Body of pancreas (tissue), 4 donors: ENCODE measurements at regions not wholly inside any gene's neighbourhood (a gene's known extent, or its start where the extent isn't known, plus 50 kb on each side); places are given as distances from the start of the nearest gene placed in this dataset.

Experiments
- ATAC-seq: fragments of 150-250 bp; one replicate; pipeline ENCODE4 v1.9.1; 2016
- DNase-seq, 4 donors: peaks; one replicate each; pipeline ENCODE4 v3.0.0-alpha.2; 2019
- H3K27ac ChIP-seq, 4 donors: fragments of 200-600 bp; sonication (generic); 1 replicate in 3 of 4; 2 replicates in 1 of 4; pipeline versions ENCODE4 v1.5.1 to v1.6.1; 2016 to 2019; ENCODE audit warnings: mild to moderate bottlenecking in 1 of 4, mixed read lengths in 1 of 4, moderate library complexity in 1 of 4
- H3K27me3 ChIP-seq, 2 donors: fragments of 200-600 bp; sonication (generic); one replicate each; pipeline ENCODE4 v1.6.0; 2016; ENCODE audit warnings: mild to moderate bottlenecking in 1 of 2
- H3K36me3 ChIP-seq, 2 donors: fragments of 200-600 bp; sonication (generic); replicated peaks in 1 of 2; 2 replicates each; pipeline ENCODE4 v1.5.1; 2016; ENCODE audit warnings: low read depth in 2 of 2; ENCODE audit not compliant: insufficient read depth in 1 of 2
- H3K4me1 ChIP-seq: fragments of 200-600 bp; sonication (generic); one replicate; pipeline ENCODE4 v1.6.0; 2016
- H3K4me3 ChIP-seq, 2 donors: fragments of 200-600 bp; sonication (generic); 1 replicate in 1 of 2; 2 replicates in 1 of 2; pipeline ENCODE4 v1.5.1; 2016 to 2019
- H3K9me3 ChIP-seq, 3 donors: fragments of 200-600 bp; sonication (generic); 1 replicate in 2 of 3; 2 replicates in 1 of 3; pipeline ENCODE4 v1.5.1; 2016
- POLR2A ChIP-seq, 3 donors: fragments of 450-650 bp; IDR thresholded peaks; one replicate each; pipeline ENCODE4 v1.6.1; 2016; ENCODE audit warnings: antibody characterized with exemption in 3 of 3, mild to moderate bottlenecking in 2 of 3
- WGBS, 2 donors: methylation state at CpG; one replicate each; pipeline ENCODE4 v1.1.5; 2017; 5-methylcytosine and 5-hydroxymethylcytosine counted together
- intact Hi-C: fragments of 100-400 bp; cut with DNase I; formaldehyde crosslinking; loops from one replicate; pipeline ENCODE4 v1.15.1; 2023
- TF ChIP-seq, protein P1 (sequence below), 7 experiments: fragments of 450-650 bp in 4 of 7; fragments of 200-600 bp in 3 of 7; sonication (generic) in 3 of 7; IDR thresholded peaks; one replicate each; pipeline ENCODE4 v1.5.1; 2016 to 2019; ENCODE audit warnings: antibody characterized with exemption in 7 of 7

DNA sequence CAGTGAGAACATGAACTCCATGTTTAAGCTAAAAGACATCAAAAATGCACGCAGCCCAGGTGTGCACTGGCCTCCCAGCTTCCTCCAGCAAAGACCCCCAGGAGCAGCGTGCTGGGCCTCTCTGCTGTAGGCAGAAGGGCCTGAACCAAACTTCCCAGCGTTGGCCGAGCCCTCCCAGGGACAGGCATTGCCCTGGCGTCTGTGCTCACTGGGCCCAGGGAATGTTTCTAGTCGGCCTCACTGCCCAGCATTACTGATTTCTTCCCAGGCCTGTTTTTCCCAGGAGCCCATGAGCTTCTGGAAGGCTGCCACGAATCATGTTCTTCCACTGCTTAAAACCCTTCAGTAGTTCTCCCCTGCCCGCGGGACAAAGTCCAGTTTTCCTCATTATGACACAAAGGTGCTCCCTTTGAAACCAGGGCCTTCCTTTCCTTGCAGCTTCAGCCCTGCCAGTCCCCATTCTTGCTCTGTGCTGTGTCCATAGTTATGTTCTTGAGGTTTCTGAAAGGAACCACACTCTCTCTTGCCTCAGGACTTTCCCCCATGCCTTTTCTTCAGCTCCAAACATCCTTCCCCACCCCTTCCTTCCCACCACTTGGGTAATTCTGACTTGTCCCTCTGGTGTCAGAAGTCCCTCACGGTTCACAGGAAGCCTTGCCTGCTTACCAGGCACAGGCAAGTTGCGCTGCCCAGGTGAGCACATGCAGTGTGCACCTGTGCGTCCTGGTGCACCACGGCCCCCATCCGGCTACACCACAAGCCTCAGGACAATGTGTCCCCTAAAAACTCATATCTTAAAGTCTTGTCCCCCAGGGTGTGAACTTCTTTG, 93.4 kb upstream of the ENPP6 start:
- ATAC-seq (peak; percentile 89), DNase-seq (peak; percentile 85 to 92 (median 88))
- TF ChIP-seq, protein P1, sequence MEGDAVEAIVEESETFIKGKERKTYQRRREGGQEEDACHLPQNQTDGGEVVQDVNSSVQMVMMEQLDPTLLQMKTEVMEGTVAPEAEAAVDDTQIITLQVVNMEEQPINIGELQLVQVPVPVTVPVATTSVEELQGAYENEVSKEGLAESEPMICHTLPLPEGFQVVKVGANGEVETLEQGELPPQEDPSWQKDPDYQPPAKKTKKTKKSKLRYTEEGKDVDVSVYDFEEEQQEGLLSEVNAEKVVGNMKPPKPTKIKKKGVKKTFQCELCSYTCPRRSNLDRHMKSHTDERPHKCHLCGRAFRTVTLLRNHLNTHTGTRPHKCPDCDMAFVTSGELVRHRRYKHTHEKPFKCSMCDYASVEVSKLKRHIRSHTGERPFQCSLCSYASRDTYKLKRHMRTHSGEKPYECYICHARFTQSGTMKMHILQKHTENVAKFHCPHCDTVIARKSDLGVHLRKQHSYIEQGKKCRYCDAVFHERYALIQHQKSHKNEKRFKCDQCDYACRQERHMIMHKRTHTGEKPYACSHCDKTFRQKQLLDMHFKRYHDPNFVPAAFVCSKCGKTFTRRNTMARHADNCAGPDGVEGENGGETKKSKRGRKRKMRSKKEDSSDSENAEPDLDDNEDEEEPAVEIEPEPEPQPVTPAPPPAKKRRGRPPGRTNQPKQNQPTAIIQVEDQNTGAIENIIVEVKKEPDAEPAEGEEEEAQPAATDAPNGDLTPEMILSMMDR (IDR thresholded peaks at IDR 0.05): no peak
- peak in 1 of 3 donors; percentile 20 for TF ChIP-seq POLR2A (IDR thresholded peaks at IDR 0.05)
- Histone ChIP-seq H3K4me1 (peaks cover 16% of the 10 kb centered on the region), H3K27ac (peak overlapping the region in 3 of 4 donors; percentile 64 to 74 (median 65)), H3K4me3 (no peak overlapping the region), H3K27me3 (no peaks in the 10 kb centered on the region), H3K36me3 (no peaks in the 10 kb centered on the region), H3K9me3 (no peaks in the 10 kb centered on the region)
- intact Hi-C loops: no loop called here
- WGBS, 2 donors: 41 to 48% methylated on average over 13 to 14 of the region's 14 CpGs

DNA sequence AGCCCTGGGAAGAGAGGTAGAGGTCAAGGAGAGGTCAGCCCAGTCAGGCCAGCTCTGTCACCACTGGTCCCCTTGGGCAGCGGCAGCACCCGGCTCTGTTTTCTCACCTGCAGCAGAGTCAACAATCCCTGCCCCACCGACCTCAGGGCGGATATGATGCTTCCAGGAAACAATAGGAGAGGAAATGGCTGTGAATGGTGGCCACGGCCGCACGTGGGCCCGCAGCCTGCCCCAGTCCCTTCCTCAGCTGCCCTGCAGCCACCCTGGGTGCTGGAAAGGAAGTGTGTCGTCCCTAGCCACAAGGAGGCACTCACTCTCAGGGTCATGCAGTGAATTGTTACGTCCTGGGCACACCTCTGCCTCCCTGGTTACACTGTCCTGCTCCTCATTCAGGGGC, 92.5 kb upstream of the ENPP6 start:
- Histone ChIP-seq H3K36me3 (no peaks in the 10 kb centered on the region), H3K27me3 (no peaks in the 10 kb centered on the region), H3K9me3 (no peaks in the 10 kb centered on the region), H3K27ac (peak overlapping the region in 1 of 4 donors; percentile 74), H3K4me1 (peaks cover 16% of the 10 kb centered on the region), H3K4me3 (no peak overlapping the region)
- TF ChIP-seq, protein P1 (IDR thresholded peaks at IDR 0.05): peak in 4 of 7 experiments; percentile 9 to 35 (median 34)
- no peak for TF ChIP-seq POLR2A (IDR thresholded peaks at IDR 0.05)
- intact Hi-C loops: no loop called here
- 66 to 86% methylated on average over 10 of the region's 10 CpGs for WGBS, 2 donors
- ATAC-seq (no peak), DNase-seq (peak in 3 of 4 donors; percentile 36 to 43 (median 38))

DNA sequence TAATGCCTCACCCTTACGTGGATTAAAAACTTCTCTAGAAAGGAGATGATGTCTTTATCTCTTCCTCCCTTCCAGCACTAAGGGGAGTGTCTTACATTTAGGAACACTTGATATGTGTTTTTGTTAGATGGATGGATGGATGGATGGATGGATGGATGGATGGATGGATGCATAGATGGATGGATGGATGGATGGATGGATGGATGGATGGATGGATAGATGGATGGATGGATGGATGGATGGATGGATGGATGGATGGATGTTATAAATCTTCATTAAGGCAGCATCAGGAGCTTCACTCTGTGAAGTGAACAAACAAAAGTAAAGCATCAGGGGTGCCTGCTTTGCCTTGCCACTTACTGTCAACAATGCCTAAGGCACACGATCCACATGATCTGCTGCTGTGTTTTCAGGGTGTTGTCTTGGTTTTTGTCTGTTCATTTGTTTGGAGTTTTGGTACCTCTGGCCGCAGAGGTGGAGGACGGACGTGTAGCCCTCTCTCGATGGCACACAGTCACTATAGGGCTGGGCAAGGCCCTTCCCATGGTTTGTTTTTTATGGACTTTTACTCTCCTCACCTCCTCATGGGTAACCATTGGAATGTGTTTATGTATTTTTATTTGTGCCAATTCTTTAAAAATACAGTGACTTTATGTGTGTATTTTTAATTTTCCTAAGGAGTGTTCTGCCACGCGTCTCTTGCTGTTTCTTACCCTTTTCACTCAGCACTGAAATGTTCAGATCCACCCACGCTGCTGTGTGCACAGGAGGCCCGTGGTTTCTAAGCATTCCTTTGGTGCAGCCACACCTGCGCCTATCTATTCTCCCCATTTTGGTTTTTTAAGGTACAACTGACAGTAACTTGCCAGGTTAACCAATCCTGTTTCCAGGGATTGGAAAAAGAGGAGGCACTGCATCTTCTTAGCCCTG, 91.8 kb upstream of the ENPP6 start:
- Histone ChIP-seq H3K4me1 (peaks cover 16% of the 10 kb centered on the region), H3K36me3 (no peaks in the 10 kb centered on the region), H3K4me3 (no peak overlapping the region), H3K9me3 (no peaks in the 10 kb centered on the region), H3K27me3 (no peaks in the 10 kb centered on the region), H3K27ac (no peak overlapping the region)
- ATAC-seq (no peak), DNase-seq (no peak)
- TF ChIP-seq, protein P1 (IDR thresholded peaks at IDR 0.05): no peak
- intact Hi-C loops: no loop called here
- 90 to 93% methylated on average over 11 of the region's 11 CpGs for WGBS, 2 donors

DNA sequence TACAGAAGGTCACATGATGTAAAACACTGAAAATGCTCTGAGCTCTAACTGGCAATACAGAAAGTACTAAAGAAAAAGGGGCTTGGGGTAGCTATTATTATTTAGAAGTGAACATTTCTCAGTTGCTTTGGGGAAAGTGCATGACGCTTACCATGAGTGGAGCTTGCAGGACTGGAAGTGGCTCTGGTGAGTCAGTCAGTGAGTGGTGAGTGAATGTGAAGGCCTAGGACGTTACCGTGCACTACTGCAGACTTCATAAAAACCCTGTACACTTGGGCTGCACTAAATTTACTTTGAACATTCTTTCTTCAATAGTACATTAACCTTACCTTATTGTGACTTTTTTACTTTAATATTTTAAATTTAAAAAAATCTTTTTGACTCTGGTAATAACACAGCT, 89.3 kb upstream of the ENPP6 start:
- intact Hi-C loops: no loop called here
- H3K27me3 ChIP-seq: no peaks in the 10 kb centered on the region
- no peak for ATAC-seq
- TF ChIP-seq, protein P1 (IDR thresholded peaks at IDR 0.05): no peak
- no peak for TF ChIP-seq POLR2A (IDR thresholded peaks at IDR 0.05)
- 91 to 94% methylated on average over 3 of the region's 3 CpGs for WGBS, 2 donors
- DNase-seq: no peak
- no peak overlapping the region for H3K4me3 ChIP-seq
- H3K27ac ChIP-seq: no peak overlapping the region
- H3K9me3 ChIP-seq: no peaks in the 10 kb centered on the region
- no peaks in the 10 kb centered on the region for H3K36me3 ChIP-seq
- H3K4me1 ChIP-seq: peaks cover 16% of the 10 kb centered on the region
